Testis (tissue), 2 donors: ENCODE measurements at regions not wholly inside any gene's neighbourhood (a gene's known extent, or its start where the extent isn't known, plus 50 kb on each side); places are given as distances from the start of the nearest gene placed in this dataset.

ENCODE experiments used
- DNase-seq: peaks from one replicate; pipeline ENCODE4 v3.0.0-alpha.2; 2019
- H3K27ac ChIP-seq, 2 donors: fragments of 200-600 bp; sonication (generic); one replicate each; pipeline ENCODE4 v1.5.1; 2019
- H3K27me3 ChIP-seq: fragments of 200-600 bp; sonication (generic); one replicate; pipeline ENCODE4 v1.5.1; 2019
- H3K36me3 ChIP-seq: fragments of 200-600 bp; sonication (generic); one replicate; pipeline ENCODE4 v1.5.1; 2017; ENCODE audit warnings: low read depth; ENCODE audit errors: missing control alignments
- H3K4me1 ChIP-seq: fragments of 200-600 bp; sonication (generic); one replicate; pipeline ENCODE4 v1.5.1; 2019
- H3K4me3 ChIP-seq, 2 donors: fragments of 200-600 bp; sonication (generic); one replicate each; pipeline ENCODE4 v1.5.1; 2017 to 2019
- H3K9me3 ChIP-seq: fragments of 200-600 bp; sonication (generic); one replicate; pipeline ENCODE4 v1.5.1; 2017
- CTCF ChIP-seq, 3 experiments: fragments of 450-650 bp in 2 of 3; fragments of 200-600 bp in 1 of 3; sonication (generic) in 1 of 3; IDR thresholded peaks; one replicate each; pipeline ENCODE4 v1.5.1; 2016 to 2019; ENCODE audit warnings: antibody characterized with exemption in 3 of 3, mild to moderate bottlenecking in 2 of 3, moderate library complexity in 1 of 3
- POLR2A ChIP-seq: fragments of 450-650 bp; IDR thresholded peaks from one replicate; pipeline ENCODE4 v1.6.1; 2017; ENCODE audit warnings: antibody characterized with exemption, mild to moderate bottlenecking, moderate library complexity
- WGBS, 2 donors: methylation state at CpG; one replicate each; pipeline ENCODE4 v1.1.5; 2018; 5-methylcytosine and 5-hydroxymethylcytosine counted together
- intact Hi-C: fragments of 100-400 bp; cut with DNase I; formaldehyde crosslinking; loops from one replicate; pipeline ENCODE4 v1.15.1; 2023; ENCODE audit warnings: low total_unique reads

GRCh38 chr13:72168126-72168855 is 301.3 kb upstream of the DACH1 start:
- intact Hi-C loops = no loop called here
- 63 to 75% methylated on average over 8 of the region's 8 CpGs for WGBS, 2 donors
- Histone ChIP-seq H3K9me3 (no peaks in the 10 kb centered on the region), H3K27ac (no peak overlapping the region), H3K27me3 (no peaks in the 10 kb centered on the region), H3K4me1 (no peaks in the 10 kb centered on the region), H3K4me3 (no peak overlapping the region), H3K36me3 (no peaks in the 10 kb centered on the region)
- TF ChIP-seq POLR2A (no peak), CTCF (IDR thresholded peaks at IDR 0.05) (no peak)
- no peak for DNase-seq

DNA sequence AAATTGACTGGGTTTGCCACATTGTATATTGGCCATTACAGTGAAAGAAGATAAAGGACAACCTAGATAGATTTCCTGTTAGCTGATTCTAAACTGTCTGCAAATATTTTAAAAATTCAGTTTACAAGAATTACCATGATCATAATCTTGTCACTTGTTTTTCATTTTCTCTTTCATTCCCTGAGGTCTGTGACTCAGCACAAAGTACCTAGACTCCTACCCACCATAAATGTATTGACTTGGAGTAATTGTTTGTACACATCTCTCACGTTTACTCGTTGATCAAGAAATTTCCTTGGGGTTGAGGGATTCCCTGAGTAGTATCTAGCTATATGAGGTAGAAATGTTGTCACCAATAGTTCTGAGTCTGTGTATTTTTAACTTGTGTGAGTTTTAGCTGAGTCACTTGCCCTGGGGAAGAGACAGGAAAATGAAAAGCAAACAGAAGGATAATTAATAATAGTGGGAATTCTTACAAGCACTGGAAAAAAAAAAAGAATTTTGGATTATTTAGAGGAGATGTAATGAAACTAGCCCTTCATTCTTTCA is 299.2 kb upstream of the DACH1 start:
- no peak for TF ChIP-seq CTCF (IDR thresholded peaks at IDR 0.05)
- TF ChIP-seq POLR2A = no peak
- DNase-seq = no peak
- H3K4me3 ChIP-seq = no peak overlapping the region
- H3K4me1 ChIP-seq = no peaks in the 10 kb centered on the region
- H3K36me3 ChIP-seq = no peaks in the 10 kb centered on the region
- no peak overlapping the region for H3K27ac ChIP-seq
- H3K9me3 ChIP-seq = no peaks in the 10 kb centered on the region
- intact Hi-C loops = no loop called here
- WGBS, 2 donors = 73 to 85% methylated on average over 2 of the region's 2 CpGs
- H3K27me3 ChIP-seq = no peaks in the 10 kb centered on the region

- intact Hi-C loops = no loop called here
- Histone ChIP-seq H3K27ac (no peak overlapping the region), H3K27me3 (no peaks in the 10 kb centered on the region), H3K9me3 (no peaks in the 10 kb centered on the region), H3K4me1 (no peaks in the 10 kb centered on the region), H3K36me3 (no peaks in the 10 kb centered on the region), H3K4me3 (no peak overlapping the region)
- no peak for TF ChIP-seq POLR2A
- no peak for TF ChIP-seq CTCF (IDR thresholded peaks at IDR 0.05)
- 83 to 88% methylated on average over 1 of the region's 1 CpG for WGBS, 2 donors
- DNase-seq = no peak
Observed at GRCh38 chr13:72165276-72165675, 298.3 kb upstream of the DACH1 start.

GRCh38 chr13:72164811-72165210 is 297.8 kb upstream of the DACH1 start:
- H3K9me3 ChIP-seq = no peaks in the 10 kb centered on the region
- H3K4me1 ChIP-seq = no peaks in the 10 kb centered on the region
- no peak overlapping the region for H3K27ac ChIP-seq
- no peaks in the 10 kb centered on the region for H3K36me3 ChIP-seq
- 86 to 95% methylated on average over 1 of the region's 1 CpG for WGBS, 2 donors
- no peak for DNase-seq
- H3K4me3 ChIP-seq = no peak overlapping the region
- intact Hi-C loops = no loop called here
- TF ChIP-seq POLR2A (no peak), CTCF (IDR thresholded peaks at IDR 0.05) (no peak)
- H3K27me3 ChIP-seq = no peaks in the 10 kb centered on the region

DNA sequence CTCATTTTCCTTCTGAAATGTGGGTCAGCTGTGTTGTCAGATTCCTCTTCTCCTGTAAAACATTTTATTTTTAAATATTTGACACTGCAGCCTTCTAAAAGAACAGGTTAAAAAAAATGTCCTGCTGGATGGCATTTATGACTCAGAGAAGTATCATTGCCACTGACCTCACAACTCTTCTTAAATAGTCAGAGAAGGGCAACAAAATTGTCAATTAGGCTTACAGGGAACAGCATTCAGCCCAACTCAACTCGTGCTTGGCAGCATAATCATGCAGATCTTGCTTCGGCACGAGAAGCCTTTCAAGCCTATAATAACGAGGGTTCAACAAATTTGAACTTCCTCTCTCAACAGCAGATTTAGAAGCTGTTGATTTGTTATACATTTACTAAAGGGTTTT is 296.7 kb upstream of the DACH1 start:
- no peaks in the 10 kb centered on the region for H3K4me1 ChIP-seq

More for the DNA sequence above, 296.7 kb upstream of the DACH1 start:
- WGBS, 2 donors = 78 to 81% methylated on average over 4 of the region's 4 CpGs
- TF ChIP-seq CTCF (IDR thresholded peaks at IDR 0.05) (no peak), POLR2A (no peak)
- Histone ChIP-seq H3K27ac (no peak overlapping the region), H3K27me3 (no peaks in the 10 kb centered on the region), H3K36me3 (no peaks in the 10 kb centered on the region), H3K9me3 (no peaks in the 10 kb centered on the region), H3K4me3 (no peak overlapping the region)
- DNase-seq = no peak
- intact Hi-C loops = no loop called here
